ENCODE measurements at regions not wholly inside any gene's neighbourhood (a gene's known extent, or its start where the extent isn't known, plus 50 kb on each side); places are given as distances from the start of the nearest gene placed in this dataset.
"Not testable (repeated sequence)": the region's sequence is repeated elsewhere in the genome, so short reads cannot be mapped to it uniquely, and the experiment has no call there.

DNA sequence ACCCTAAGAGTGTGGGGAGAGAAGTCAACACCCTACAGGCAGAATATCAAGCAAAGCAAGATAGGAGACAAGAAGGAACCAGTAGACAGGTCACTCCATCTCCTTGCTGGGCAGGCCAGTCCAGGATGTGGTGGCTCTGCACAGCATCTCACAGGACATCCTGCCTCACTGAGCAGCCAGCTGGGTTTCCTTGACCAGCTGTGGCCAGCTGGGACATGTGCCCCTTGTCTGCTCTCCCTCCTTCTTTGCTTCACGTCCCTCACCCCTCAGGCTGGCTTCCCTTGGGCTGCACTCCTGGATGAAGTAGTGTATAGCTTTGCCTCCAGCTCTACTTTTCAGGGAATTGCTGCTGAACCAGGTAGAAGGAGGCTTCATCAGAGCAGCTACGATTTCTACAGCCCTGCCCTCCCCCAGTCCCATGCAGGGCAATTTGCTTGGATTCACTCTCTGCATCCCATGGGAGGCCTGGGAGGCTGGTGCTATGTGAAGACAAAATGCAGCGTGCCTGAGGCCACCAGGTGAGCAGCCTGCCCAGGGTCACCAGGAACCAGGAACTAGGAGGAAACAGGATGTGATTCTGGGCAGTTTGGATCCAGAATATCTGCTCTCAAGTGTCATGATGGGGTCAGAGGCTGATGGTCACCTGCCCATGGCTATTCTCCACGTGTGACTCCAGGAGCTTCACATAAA is 110.0 kb upstream of the PMEPA1 start:
- TF ChIP-seq, protein P1, sequence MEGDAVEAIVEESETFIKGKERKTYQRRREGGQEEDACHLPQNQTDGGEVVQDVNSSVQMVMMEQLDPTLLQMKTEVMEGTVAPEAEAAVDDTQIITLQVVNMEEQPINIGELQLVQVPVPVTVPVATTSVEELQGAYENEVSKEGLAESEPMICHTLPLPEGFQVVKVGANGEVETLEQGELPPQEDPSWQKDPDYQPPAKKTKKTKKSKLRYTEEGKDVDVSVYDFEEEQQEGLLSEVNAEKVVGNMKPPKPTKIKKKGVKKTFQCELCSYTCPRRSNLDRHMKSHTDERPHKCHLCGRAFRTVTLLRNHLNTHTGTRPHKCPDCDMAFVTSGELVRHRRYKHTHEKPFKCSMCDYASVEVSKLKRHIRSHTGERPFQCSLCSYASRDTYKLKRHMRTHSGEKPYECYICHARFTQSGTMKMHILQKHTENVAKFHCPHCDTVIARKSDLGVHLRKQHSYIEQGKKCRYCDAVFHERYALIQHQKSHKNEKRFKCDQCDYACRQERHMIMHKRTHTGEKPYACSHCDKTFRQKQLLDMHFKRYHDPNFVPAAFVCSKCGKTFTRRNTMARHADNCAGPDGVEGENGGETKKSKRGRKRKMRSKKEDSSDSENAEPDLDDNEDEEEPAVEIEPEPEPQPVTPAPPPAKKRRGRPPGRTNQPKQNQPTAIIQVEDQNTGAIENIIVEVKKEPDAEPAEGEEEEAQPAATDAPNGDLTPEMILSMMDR (IDR thresholded peaks at IDR 0.05; ENCODE audit: low read depth, low read length, missing control alignments), result no peak
- H3K4me3 ChIP-seq (replicated peaks; ENCODE audit: low read depth, low read length), result no peak overlapping the region
- no peak for DNase-seq (ENCODE audit: extremely low read depth, low read depth)

GRCh38 chr20:57819291-57819690 is 109.5 kb upstream of the PMEPA1 start:
- DNase-seq (ENCODE audit: extremely low read depth, low read depth), result no peak
- TF ChIP-seq, protein P1 (IDR thresholded peaks at IDR 0.05; ENCODE audit: low read depth, low read length, missing control alignments), result no peak
- H3K4me3 ChIP-seq (replicated peaks; ENCODE audit: low read depth, low read length), result no peak overlapping the region

DNA sequence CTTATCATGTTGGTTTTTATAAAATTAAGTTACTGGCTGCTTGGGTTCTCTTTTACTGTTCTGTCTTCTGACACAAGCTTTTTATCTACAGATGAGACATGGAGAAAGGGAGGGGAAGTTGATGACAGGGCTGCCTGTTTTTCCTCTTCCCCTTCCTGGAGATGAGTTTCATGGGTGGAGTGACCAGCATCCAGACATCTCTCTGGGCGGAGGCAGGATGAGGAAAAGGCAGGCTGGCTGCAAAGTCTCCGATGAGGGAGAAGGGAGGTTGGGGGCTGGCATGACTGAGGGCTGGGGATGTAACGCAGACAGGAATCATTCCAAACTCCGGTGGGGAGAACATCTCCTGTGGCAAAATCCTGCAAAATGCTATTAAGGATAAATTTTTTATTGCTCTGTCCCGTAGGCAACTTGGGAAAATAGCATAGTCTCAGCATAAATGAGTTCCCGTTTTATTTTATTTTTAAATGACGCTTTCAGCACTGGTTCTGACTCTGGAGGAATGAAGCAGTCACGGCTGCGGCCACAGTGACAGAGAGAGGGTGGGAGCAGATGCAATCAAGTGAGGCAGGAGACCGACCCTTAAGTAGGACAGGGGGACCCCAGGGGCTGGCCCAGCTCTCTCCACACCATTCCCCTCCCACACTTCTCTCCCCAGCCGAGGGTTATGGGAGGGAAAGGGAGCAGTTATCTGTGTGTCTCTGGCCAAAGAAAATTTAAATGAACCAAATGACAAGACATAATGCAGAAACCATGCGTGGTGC is 108.8 kb upstream of the PMEPA1 start:
- DNase-seq (ENCODE audit: extremely low read depth, low read depth), result no peak
- TF ChIP-seq, protein P1 (IDR thresholded peaks at IDR 0.05; ENCODE audit: low read depth, low read length, missing control alignments), result no peak

DNA sequence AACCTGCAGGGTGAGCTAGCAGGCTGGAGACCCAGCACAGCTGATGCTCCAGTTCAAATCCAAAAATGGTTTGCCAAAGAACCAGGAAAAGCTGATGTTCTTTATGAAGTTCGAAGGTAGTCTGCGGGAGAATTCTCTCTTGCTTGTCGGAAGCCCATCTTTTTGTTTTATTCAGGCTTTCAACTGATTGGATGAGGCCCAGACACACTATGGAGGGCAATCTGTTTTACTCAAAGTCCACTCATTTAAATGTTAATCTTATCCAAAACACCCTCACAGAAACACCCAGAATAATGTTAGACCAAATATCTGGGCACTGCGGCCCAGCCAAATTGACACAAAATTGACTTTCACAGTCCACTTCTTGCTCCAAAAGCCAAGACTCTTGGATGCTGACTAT is 105.6 kb upstream of the PMEPA1 start:
- DNase-seq (ENCODE audit: extremely low read depth, low read depth), result no peak
- H3K4me3 ChIP-seq (replicated peaks; ENCODE audit: low read depth, low read length), result no peak overlapping the region
- TF ChIP-seq, protein P1 (IDR thresholded peaks at IDR 0.05; ENCODE audit: low read depth, low read length, missing control alignments), result no peak

More for the DNA sequence above, 108.8 kb upstream of the PMEPA1 start:
- H3K4me3 ChIP-seq (replicated peaks; ENCODE audit: low read depth, low read length), result no peak overlapping the region

- no peak for DNase-seq (ENCODE audit: extremely low read depth, low read depth)
- no peak overlapping the region for H3K4me3 ChIP-seq (replicated peaks; ENCODE audit: low read depth, low read length)
- TF ChIP-seq, protein P1 (IDR thresholded peaks at IDR 0.05; ENCODE audit: low read depth, low read length, missing control alignments), result no peak
Observed at GRCh38 chr20:57814529-57814928, 104.7 kb upstream of the PMEPA1 start.

DNA sequence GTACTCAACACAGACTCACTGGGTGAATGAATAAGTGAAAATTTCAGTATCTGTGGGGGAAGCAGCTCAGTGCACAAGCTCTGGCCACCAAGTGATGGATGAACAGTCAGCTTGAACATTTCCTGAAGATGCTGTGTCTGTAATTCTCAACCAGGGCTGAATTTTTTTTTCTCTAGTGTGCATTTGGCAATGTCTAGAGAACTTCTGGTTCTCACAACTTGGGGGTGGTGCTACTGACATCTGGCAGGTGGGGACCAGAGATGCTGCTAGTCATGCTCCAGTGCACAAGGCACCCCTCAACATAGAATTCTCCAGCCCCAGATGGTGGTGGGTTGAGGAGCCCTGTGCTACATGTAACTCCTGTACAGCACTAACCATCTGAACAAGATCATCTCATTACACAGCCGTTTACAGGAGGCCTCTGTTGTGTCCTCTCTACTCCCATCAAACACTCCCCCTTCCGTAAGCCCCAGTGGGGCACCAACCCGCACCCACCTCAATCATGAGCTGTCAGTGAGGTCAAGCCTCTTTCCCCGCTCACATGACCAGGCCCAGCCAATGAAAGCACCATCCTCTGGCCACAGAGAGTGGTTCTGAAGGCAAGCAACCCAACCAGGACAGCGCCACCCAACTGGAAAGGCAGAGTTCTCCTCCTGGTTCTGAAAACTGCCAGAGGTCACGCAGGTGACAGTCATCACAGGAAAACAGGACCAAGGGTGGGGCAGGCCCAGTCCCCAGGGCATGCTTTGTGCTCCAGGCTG is 103.9 kb upstream of the PMEPA1 start:
- DNase-seq (ENCODE audit: extremely low read depth, low read depth), result no peak
- no peak overlapping the region for H3K4me3 ChIP-seq (replicated peaks; ENCODE audit: low read depth, low read length)
- TF ChIP-seq, protein P1 (IDR thresholded peaks at IDR 0.05; ENCODE audit: low read depth, low read length, missing control alignments), result no peak

- H3K4me3 ChIP-seq (replicated peaks; ENCODE audit: low read depth, low read length); DNase-seq (ENCODE audit: extremely low read depth, low read depth): not testable (repeated sequence)
Observed at GRCh38 chr20:57812632-57813031, 102.8 kb upstream of the PMEPA1 start.

All from HFF-Myc (cell line).